ENCODE measurements at regions not wholly inside any gene's neighbourhood (a gene's known extent, or its start where the extent isn't known, plus 50 kb on each side); places are given as distances from the start of the nearest gene placed in this dataset.
"Not testable (repeated sequence)": the region's sequence is repeated elsewhere in the genome, so short reads cannot be mapped to it uniquely, and the experiment has no call there.

DNA sequence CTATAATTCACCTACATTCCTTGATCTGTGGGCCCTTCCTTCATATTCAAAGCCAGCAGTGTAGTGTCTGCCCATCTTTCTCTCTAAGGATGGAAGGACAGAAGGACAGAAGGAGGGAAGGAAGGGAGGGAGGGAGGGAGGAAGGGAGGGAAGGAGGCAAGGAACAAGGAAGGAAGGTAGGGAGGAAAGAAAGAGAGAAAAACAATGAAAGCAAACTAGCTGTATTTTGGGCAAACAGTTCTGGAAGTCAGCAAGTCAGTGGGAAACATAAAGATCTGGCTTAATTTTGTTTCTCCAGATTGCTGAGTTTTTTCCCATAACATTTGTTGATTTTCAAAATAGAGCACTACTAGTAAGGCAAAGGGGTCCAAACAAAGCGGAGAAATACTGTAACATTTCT is 555.2 kb upstream of the EPHA5 start:
- DNase-seq, result no peak

GRCh38 chr4:66223068-66223703 is 552.9 kb upstream of the EPHA5 start:
- no peak for DNase-seq

GRCh38 chr4:66219401-66219800 is 549.1 kb upstream of the EPHA5 start:
- DNase-seq, result no peak

GRCh38 chr4:66216252-66216651 is 546.0 kb upstream of the EPHA5 start:
- no peak for DNase-seq

- DNase-seq, result no peak
Observed at GRCh38 chr4:66212489-66212888, 542.2 kb upstream of the EPHA5 start.

DNA sequence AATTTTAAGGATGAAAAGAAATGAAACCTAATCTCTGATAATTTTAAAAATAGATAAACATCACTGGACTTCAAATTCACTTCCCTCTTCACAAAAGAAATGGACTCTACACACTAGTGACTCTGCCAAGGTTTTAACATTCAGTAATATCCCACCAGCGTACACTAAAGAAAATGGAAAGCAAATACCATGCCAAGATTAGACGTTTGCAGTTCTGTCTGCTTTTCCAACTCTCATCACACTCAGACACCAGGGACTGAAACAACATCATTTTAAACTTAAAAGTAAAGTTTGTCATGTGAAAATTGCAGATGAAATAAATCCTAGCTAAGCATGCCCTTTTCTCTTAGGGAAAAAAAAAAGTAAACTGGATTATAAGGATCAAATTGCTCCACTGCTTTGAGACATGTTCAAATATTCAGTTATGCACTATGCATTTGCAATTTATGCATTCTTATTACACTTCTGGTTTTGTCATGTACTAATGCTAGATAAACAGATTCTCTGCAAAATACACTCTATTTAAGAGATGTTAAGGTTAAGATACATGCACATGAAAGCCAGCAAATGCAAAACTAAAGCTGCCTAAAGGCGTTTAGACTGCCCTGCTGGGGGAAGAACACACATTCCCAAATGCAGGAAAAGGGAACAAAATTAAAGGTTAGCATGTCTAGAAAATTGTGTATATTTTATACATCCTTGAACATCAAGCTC is 534.4 kb upstream of the EPHA5 start:
- DNase-seq, result no peak

GRCh38 chr4:66202870-66203269 is 532.6 kb upstream of the EPHA5 start:
- no peak for DNase-seq

DNA sequence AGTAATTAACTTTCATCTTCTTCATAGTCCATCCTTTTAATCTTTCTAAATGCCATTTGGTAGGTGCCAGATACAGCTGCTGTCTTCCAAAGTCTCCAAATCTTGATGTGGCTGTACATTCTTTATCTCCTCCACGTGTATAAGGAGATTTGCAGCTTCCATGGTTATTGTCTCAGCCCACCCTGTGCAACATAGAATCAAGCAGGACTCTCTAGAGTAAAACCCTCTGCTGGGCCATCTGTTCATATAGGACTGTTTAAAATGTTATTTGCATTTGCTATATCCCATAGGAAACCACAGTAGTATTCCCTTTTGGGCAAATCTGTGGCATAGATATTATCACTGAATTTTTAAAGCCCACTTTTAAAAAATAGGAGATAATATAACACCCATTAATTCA is 527.2 kb upstream of the EPHA5 start:
- no peak for DNase-seq

DNA sequence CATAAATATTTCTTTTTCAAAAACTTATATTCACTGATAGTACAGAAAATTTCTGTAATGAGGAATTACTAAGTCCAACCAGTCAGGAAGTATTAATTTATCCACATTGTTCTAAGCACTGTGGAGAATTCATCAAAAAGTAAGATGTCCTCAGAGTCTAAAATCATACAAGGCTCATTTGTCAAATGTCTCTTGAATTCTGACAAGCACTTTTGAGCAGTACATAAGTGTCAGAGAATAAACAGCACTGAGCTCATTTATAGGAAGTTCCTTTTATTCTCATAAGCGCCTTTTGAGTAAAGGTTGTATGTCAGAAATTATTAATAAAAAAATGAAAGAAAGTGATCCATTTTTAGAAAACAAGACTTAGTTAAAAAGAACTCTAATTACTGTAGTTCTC is 523.2 kb upstream of the EPHA5 start:
- no peak for DNase-seq

- no peak for DNase-seq
Observed at GRCh38 chr4:66187175-66187720, 517.0 kb upstream of the EPHA5 start.

- no peak for DNase-seq
Observed at GRCh38 chr4:66186095-66186494, 515.8 kb upstream of the EPHA5 start.

DNA sequence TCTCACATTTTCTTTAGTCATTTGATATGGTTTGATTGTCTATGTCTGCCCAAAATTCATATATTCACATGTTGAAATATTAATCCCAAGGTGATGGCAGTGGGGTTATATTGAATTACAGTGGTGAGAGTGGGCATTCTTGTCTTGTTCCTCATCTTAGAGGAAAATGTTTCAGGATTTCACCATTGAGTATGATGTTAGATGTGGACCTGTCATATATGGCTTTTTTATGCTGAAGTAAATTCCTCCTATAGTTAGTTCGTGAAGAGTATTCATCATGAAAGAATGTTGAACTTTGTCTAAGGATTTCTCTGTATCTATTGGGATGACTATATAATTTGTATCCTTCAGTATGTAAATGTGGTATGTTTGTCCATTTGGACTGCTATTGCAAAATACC is 512.3 kb upstream of the EPHA5 start:
- no peak for DNase-seq

DNA sequence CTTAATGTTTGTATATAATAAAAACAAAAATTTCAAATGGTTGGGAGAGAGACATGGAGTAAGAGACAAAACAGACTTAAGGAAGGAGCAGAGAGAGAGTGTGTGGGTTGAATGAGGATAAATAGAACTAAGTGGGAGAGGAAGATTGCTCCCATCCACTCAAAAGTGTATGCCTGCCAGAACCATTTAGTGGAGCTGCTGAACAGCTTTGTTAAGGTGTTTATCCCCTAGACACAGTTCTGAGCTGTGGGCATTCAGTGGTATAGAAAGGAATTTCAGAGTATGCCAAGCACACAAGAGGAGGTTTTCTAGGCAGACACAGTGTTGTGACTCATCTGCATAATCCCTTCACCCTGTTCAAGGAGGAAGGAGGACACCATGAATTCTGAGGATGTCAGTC is 508.6 kb upstream of the EPHA5 start:
- DNase-seq, result no peak

- no peak for DNase-seq
Observed at GRCh38 chr4:66169341-66169740, 499.1 kb upstream of the EPHA5 start.

- DNase-seq, result no peak
Observed at GRCh38 chr4:66164869-66165268, 494.6 kb upstream of the EPHA5 start.

- no peak for DNase-seq
Observed at GRCh38 chr4:66160606-66161005, 490.3 kb upstream of the EPHA5 start.

- no peak for DNase-seq
Observed at GRCh38 chr4:66157594-66157993, 487.3 kb upstream of the EPHA5 start.

- DNase-seq, result no peak
Observed at GRCh38 chr4:66130042-66130441, 459.8 kb upstream of the EPHA5 start.

DNA sequence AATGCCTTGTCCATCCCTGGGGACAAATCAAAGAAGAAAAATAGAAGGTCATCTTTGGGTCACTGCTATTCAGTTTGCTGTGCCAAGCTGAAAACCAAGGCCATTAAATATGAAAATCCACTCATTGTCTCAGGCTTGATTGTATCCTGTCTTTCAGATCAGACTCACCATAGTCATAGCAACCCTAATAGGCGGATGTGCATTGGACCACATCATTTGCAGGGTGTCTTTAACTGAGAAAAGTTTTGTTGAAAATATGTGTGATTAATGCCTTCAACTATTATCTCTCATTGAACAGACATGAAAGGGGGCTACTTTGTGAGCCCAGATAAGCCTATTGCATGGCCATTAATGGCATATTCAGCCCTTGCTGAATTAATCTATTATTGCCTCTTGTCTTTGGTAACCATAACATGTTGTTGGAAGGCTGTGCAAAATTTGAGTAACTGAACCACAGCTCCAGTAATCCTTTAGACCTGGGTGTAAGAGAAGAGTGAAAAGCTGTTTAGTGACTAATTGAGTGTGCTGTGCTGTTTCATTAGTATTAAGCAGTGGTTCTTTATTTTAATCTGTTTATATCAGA is 453.6 kb upstream of the EPHA5 start:
- no peak for DNase-seq

DNA sequence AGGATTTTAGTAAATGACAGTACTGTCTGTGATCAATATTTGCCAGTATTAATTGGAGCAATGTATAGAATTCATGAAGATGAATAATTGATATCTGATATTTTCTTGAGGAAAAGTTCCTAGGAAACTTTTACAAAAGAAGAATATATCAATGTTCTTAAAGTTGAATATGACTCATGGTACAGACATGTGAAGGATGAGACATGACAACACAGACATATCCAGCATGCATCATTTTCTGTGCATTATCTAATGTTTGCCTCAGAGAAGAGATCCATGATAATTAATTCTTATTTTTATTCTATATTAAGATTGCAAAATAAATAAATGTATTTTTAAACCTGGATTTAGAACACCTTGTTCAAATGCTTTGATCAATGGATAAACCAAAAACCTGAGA is 452.9 kb upstream of the EPHA5 start:
- DNase-seq, result no peak

DNA sequence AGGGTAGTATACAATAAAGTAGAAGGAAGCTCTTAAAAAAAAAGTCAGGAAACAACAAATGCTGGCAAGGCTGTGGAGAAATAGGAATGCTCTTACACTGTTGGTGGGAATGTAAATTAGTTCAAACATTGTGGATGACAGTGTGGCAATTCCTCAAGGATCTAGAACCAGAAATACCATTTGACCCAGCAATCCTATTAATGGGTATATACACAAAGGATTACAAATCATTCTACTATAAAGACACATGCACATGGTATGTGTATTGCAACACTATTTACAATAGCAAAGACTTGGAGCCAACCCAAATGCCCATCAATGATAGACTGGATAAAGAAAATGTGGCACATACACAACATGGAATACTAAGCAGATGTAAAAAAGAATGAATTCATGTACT is 444.9 kb upstream of the EPHA5 start:
- DNase-seq, result not testable (repeated sequence)

GRCh38 chr4:66108898-66109297 is 438.6 kb upstream of the EPHA5 start:
- no peak for DNase-seq

DNA sequence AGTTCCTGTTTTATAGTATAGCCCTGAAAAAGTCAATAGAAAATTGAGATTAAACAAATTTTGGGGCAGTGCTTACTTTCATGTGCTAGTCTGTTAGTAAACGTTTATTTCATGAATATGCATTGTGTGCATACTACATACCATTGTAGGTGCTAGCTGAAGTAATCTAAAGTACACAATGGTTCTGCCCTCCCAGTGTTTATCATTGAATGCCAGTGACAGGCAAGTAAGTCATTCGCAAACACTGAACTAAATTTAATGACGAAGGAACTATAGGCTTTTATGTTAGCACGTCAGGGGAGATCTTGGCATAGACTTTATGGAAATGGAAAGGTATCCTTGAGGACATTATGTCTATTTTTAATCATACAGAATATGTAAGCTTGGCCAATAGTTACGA is 426.9 kb upstream of the EPHA5 start:
- DNase-seq, result no peak

GRCh38 chr4:66095065-66095464 is 424.8 kb upstream of the EPHA5 start:
- DNase-seq, result no peak
